Mucosa of descending colon (tissue), 3 donors: ENCODE measurements at regions not wholly inside any gene's neighbourhood (a gene's known extent, or its start where the extent isn't known, plus 50 kb on each side); places are given as distances from the start of the nearest gene placed in this dataset.
A peak's percentile ranks its signal among the peaks of the same experiment; 100 is the strongest.

Source experiments
- ATAC-seq: fragments of 200-7000 bp; cut with Tn5 transposase; one replicate; pipeline ENCODE4 v1.9.1; 2020; ENCODE audit warnings: mild to moderate bottlenecking, moderate library complexity
- DNase-seq, 3 donors: peaks; one replicate each; pipeline ENCODE4 v3.0.0-alpha.2; 2020
- H3K36me3 ChIP-seq: fragments of 200-600 bp; one replicate; pipeline ENCODE4 v1.8.0; 2021; ENCODE audit warnings: low read depth, mild to moderate bottlenecking
- H3K4me1 ChIP-seq: fragments of 200-600 bp; one replicate; pipeline ENCODE4 v1.8.0; 2021; ENCODE audit warnings: low read depth, mild to moderate bottlenecking
- H3K4me3 ChIP-seq: fragments of 200-600 bp; one replicate; pipeline ENCODE4 v1.8.0; 2021; ENCODE audit warnings: mild to moderate bottlenecking
- H3K9me3 ChIP-seq: fragments of 200-600 bp; one replicate; pipeline ENCODE4 v1.8.0; 2021; ENCODE audit warnings: mild to moderate bottlenecking
- intact Hi-C, 2 donors: fragments of 100-400 bp; cut with DNase I in 1 of 2; cut with micrococcal nuclease in 1 of 2; formaldehyde crosslinking; loops; one replicate each; pipeline versions ENCODE4 v1.11.0 to v1.11.1; 2022; cut with DNase I, micrococcal nuclease
- TF ChIP-seq, protein P1 (sequence below): fragments of 200-600 bp; IDR thresholded peaks from one replicate; pipeline ENCODE4 v1.8.0; 2022; ENCODE audit warnings: antibody characterized with exemption, mild to moderate bottlenecking
- donor health status: DM: no; HTN: no; CAD: no; lungs with moderate emphysema.
- donor health status: DM: no; HTN: no; CAD: no.
- donor health status: DM: no; HTN: yes; CAD: no.

- TF ChIP-seq, protein P1, sequence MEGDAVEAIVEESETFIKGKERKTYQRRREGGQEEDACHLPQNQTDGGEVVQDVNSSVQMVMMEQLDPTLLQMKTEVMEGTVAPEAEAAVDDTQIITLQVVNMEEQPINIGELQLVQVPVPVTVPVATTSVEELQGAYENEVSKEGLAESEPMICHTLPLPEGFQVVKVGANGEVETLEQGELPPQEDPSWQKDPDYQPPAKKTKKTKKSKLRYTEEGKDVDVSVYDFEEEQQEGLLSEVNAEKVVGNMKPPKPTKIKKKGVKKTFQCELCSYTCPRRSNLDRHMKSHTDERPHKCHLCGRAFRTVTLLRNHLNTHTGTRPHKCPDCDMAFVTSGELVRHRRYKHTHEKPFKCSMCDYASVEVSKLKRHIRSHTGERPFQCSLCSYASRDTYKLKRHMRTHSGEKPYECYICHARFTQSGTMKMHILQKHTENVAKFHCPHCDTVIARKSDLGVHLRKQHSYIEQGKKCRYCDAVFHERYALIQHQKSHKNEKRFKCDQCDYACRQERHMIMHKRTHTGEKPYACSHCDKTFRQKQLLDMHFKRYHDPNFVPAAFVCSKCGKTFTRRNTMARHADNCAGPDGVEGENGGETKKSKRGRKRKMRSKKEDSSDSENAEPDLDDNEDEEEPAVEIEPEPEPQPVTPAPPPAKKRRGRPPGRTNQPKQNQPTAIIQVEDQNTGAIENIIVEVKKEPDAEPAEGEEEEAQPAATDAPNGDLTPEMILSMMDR: no peak
These were observed 127.3 kb upstream of the NUDT7 start for GRCh38 chr16:77594799-77595596.

DNA sequence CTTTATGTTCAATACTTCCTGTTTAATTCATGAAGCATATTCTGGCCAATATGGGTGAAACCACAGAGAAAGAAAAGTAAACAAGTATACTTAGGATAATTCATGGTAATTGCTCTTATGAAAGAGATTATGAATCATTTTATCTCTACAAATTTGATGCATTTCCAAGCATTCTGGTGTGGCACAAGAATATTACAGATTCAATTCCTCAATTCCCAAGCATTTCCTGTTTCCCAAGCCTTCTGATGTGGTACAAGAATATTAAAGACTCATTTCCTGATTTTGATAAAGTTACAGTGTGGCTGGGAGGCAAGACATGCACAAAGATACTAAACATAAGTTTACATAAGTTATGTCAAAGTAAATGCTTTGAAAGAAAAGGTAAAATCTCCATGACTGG is 126.1 kb upstream of the NUDT7 start:
- H3K4me3 ChIP-seq: no peak overlapping the region
- TF ChIP-seq, protein P1: no peak
- H3K9me3 ChIP-seq: no peaks in the 10 kb centered on the region
- H3K4me1 ChIP-seq: no peaks in the 10 kb centered on the region
- ATAC-seq (no peak), DNase-seq (no peak)
- no peaks in the 10 kb centered on the region for H3K36me3 ChIP-seq
- intact Hi-C loops: no loop called here

More at GRCh38 chr16:77594799-77595596, 127.3 kb upstream of the NUDT7 start:
- DNase-seq (no peak), ATAC-seq (no peak)
- no peaks in the 10 kb centered on the region for H3K36me3 ChIP-seq
- no peaks in the 10 kb centered on the region for H3K4me1 ChIP-seq
- no peaks in the 10 kb centered on the region for H3K9me3 ChIP-seq
- intact Hi-C loops: no loop called here
- no peak overlapping the region for H3K4me3 ChIP-seq

DNA sequence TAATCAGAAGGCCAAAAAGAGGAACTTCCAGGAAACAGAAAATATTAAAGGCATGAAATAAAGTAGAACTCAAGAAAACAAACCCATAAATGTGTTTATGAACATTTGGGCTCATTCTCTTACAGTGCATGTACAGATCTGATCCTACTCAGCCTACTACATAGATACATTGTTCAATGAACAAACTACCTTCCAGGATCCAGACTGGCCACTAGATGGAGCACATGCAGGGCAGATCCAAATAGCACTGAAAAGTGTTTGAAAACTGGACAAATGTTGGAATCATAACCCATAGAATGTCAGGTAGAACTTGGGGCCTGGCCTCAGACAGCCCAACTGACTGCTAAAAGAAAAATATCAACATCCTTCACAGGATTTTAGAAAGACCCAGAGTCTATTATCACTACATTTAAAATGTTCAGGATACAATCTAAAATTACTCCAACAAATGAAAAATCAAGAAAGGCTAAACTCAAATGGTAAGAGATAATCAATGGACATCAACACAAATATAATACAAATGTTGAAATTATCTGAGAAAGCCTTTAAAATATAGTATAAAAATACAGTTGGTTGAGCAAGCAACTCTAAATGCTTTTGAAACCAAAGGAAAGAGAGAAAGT is 122.4 kb upstream of the NUDT7 start:
- ATAC-seq (no peak), DNase-seq (peak in 1 of 3 donors; percentile 60)

DNA sequence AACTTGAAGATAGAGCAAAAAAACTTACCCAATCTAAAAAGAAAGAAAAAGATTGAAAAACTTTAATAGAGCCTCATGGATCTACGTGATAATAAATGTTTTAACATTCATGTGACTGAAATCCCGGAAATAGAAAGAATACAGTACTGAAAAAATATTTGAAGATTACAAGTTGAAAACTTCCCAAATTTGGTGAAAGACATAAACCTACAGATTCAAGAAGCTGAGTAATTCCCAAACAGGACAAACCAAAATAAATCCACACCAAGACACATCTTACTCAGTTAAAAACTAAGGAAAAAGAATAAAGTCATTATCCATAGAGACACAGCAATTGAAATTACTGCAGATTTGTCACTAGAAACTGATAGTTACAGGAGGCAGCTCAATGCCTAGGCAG is 121.8 kb upstream of the NUDT7 start:
- Histone ChIP-seq H3K4me3 (no peak overlapping the region), H3K9me3 (no peaks in the 10 kb centered on the region), H3K36me3 (no peaks in the 10 kb centered on the region), H3K4me1 (no peaks in the 10 kb centered on the region)
- TF ChIP-seq, protein P1: no peak
- intact Hi-C loops: no loop called here
- DNase-seq (no peak), ATAC-seq (no peak)

More for the DNA sequence above, 122.4 kb upstream of the NUDT7 start:
- TF ChIP-seq, protein P1: no peak
- H3K9me3 ChIP-seq: no peaks in the 10 kb centered on the region
- no peaks in the 10 kb centered on the region for H3K36me3 ChIP-seq
- intact Hi-C loops: no loop called here
- H3K4me1 ChIP-seq: no peaks in the 10 kb centered on the region
- no peak overlapping the region for H3K4me3 ChIP-seq

DNA sequence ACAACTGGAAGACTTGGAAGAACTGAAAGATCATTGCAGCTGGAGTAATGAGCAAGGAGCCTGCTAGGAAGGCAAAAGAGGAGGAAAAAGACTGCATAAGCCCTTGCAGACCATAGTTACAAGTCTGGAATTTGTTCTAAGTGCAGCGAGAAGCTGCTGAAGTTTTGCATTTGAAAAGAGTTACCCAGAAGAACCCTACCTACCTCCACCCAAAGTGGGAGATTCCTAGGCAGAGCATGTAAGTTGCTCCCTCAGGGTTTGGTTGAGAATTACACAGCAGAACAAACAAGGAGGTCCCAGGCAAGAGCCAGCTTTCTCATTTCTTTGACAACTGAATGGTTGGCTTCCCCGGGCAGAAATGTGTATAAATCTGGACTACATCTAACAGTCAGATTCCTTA is 118.7 kb upstream of the NUDT7 start:
- H3K36me3 ChIP-seq: no peaks in the 10 kb centered on the region
- TF ChIP-seq, protein P1: no peak
- no peak overlapping the region for H3K4me3 ChIP-seq
- intact Hi-C loops: no loop called here
- no peaks in the 10 kb centered on the region for H3K4me1 ChIP-seq
- ATAC-seq (no peak), DNase-seq (no peak)
- H3K9me3 ChIP-seq: no peaks in the 10 kb centered on the region
